ENCODE measurements at regions not wholly inside any gene's neighbourhood (a gene's known extent, or its start where the extent isn't known, plus 50 kb on each side); places are given as distances from the start of the nearest gene placed in this dataset.

DNA sequence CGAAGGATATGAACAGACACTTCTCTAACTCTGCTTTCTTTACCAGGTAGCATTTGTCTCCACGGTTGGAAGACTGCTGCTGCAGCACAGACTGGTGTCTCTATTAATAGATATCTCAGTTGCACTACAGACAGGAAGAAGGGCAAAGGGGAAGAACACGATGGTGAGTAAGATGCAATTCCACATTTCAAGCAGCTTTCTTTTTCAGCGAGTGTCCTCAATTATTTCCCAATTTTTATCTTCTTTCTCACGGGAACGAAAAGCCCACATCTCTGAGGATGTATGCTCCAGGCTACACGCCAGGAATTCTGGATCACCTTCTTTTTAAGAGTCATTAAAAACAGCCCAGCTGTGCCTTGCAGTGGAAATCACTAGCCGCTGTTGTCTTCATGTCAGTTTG is 311.6 kb upstream of the ECI2 start:
- TF ChIP-seq, protein P1, sequence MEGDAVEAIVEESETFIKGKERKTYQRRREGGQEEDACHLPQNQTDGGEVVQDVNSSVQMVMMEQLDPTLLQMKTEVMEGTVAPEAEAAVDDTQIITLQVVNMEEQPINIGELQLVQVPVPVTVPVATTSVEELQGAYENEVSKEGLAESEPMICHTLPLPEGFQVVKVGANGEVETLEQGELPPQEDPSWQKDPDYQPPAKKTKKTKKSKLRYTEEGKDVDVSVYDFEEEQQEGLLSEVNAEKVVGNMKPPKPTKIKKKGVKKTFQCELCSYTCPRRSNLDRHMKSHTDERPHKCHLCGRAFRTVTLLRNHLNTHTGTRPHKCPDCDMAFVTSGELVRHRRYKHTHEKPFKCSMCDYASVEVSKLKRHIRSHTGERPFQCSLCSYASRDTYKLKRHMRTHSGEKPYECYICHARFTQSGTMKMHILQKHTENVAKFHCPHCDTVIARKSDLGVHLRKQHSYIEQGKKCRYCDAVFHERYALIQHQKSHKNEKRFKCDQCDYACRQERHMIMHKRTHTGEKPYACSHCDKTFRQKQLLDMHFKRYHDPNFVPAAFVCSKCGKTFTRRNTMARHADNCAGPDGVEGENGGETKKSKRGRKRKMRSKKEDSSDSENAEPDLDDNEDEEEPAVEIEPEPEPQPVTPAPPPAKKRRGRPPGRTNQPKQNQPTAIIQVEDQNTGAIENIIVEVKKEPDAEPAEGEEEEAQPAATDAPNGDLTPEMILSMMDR (conservative IDR thresholded peaks at IDR 0.05) = no peak
- no peak overlapping the region for H3K27ac ChIP-seq

DNA sequence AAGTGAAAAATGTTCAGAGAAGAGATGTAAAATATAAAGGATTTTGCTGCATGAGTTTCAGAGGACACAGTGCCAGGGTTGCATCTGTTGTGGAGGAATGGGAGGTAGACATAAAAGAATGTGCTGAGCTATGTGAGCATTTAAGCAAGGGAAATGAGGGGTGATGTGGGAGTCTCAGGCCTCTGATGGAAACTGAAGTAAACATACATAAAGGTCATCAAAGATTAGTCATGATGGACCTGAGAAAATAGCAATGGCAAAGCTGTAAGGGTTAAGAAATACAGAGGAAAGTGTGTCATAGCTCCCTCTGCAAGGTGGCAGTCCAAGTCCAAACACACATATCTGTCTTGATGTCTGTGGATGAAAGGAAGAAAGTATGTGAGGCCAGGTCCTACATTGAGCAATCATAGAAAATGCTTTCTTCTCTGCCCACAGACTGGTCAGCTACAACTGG is 306.6 kb upstream of the ECI2 start:
- TF ChIP-seq, protein P1 (conservative IDR thresholded peaks at IDR 0.05) = no peak
- no peak overlapping the region for H3K27ac ChIP-seq

DNA sequence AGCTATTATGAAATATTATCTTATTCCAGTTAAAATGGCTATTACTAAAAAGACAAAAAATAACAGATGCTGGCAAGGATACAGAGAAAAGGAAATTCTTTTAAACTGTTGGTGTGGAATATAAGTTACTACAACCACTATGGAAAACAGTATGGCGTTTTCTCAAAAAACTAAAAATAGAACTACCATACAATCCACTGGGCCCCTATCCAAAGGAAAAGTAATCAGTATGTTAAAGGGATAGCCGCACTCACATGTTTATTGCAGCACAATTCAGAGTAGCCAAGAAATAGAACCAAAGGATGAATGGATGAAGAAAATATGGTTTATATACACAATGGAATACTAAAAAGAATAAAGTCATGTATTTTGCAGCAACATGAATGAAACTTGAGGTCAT is 303.8 kb upstream of the ECI2 start:
- TF ChIP-seq, protein P1 (conservative IDR thresholded peaks at IDR 0.05) = no peak
- no peak overlapping the region for H3K27ac ChIP-seq

DNA sequence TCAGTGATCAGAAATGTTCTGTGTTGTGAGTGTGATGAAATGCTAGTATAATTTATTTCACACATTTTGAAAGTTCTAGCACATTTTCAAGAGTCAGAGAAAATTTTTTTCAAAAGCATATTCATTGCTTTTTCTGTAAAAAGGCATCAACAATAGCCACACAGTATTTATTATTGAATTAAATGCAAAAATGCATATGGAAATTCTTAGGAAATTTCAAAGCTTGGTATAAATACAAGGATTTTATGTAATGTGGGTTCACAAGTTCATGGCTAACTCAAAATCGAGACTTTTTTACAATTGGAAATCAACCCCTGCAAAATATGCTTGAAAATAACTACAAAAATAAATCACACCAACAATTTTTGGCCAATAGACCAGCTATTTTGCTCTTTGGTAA is 302.0 kb upstream of the ECI2 start:
- no peak overlapping the region for H3K27ac ChIP-seq
- TF ChIP-seq, protein P1 (conservative IDR thresholded peaks at IDR 0.05) = no peak

DNA sequence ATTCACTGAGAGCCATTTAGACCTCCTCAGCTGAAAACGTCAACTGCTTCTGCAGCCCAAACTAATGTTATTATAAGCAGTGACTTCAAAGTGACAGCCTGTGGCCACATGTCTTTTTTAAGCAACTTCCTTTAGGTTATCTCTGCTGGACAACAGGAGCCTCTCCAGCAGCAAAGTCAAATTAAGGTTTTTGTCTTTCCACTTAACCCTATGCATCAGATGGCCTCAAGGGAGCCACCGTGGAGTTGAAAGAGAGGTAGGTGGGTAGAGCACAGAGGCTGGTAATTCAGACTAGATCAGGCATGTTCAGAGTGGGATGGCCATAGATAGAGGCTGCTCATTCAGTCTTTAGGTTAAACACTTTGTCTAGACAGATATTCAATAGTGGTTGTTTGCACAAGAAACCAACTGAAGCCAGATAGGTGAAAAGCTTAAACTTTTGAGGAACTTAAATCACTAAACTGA is 300.6 kb upstream of the ECI2 start:
- TF ChIP-seq, protein P1 (conservative IDR thresholded peaks at IDR 0.05) = no peak
- no peak overlapping the region for H3K27ac ChIP-seq

DNA sequence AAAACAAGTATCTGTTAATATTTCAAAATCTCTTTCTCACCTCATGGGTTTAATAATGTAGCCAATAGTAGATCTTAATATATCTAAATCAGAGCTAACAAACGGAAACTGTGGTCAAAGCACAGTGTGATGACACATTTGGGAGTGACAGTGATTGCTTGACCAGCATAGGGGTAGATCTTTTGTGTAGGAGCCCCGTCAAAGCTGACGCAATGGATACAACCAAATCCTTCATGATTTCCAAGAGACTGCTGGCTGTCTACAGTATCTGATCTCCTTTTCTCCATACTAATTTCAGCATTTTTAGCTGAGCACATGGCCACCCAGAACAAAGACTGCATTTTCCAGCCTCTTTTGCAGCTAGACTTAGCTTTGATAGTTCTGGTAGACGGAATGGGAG is 299.3 kb upstream of the ECI2 start:
- TF ChIP-seq, protein P1 (conservative IDR thresholded peaks at IDR 0.05) = no peak
- H3K27ac ChIP-seq = no peak overlapping the region

DNA sequence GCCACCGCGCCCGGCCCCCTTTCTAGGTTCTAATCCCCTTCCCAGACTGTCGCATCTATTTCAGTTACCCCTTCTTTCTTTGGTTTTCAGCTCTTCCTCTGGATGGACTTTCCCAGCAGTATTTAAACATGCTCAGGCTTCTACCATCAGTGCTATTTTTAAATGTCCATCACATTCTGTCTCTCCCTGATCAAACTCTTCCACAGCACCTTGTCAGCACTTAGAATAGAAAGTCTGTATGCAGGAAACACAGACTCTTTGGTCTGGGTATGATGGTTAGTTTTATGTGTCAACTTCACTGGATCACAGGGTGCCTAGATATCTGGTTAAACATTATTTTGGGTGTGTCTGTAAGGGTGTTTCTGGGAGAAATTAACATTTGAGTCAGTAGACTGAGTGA is 297.8 kb upstream of the ECI2 start:
- TF ChIP-seq, protein P1 (conservative IDR thresholded peaks at IDR 0.05) = no peak
- H3K27ac ChIP-seq = no peak overlapping the region

Data from VCaP (cell line).